SK-N-SH treated with all-trans-retinoic acid at 6 μM for 48 hours (cell line): ENCODE measurements at regions not wholly inside any gene's neighbourhood (a gene's known extent, or its start where the extent isn't known, plus 50 kb on each side); places are given as distances from the start of the nearest gene placed in this dataset.

Experiments
- ATAC-seq: fragments of 200-7000 bp; cut with Tn5 transposase; 3 replicates; pipeline ENCODE4 v1.9.1; 2020; ENCODE audit warnings: mild to moderate bottlenecking, moderate library complexity
- BACH2 ChIP-seq: fragments of 250-450 bp; sonication (Bioruptor Pico); IDR thresholded peaks from 2 replicates; pipeline ENCODE4 v1.9.0; 2021; ENCODE audit warnings: mild to moderate bottlenecking, borderline replicate concordance
- ESRRG ChIP-seq: fragments of 250-450 bp; sonication (Bioruptor Pico); IDR thresholded peaks from 2 replicates; pipeline ENCODE4 v1.6.1; 2021; ENCODE audit warnings: mild to moderate bottlenecking
- ISL1 ChIP-seq: fragments of 250-450 bp; sonication (Bioruptor Pico); IDR thresholded peaks from 2 replicates; pipeline ENCODE4 v2.1.2; 2022; ENCODE audit warnings: mild to moderate bottlenecking, moderate library complexity
- PPARA ChIP-seq: fragments of 250-450 bp; sonication (Bioruptor Pico); IDR thresholded peaks from 2 replicates; pipeline ENCODE4 v1.5.0; 2020; ENCODE audit warnings: mild to moderate bottlenecking, borderline replicate concordance
- RARB ChIP-seq: fragments of 250-450 bp; sonication (Bioruptor Pico); IDR thresholded peaks from 2 replicates; pipeline ENCODE4 v1.8.0; 2021; ENCODE audit warnings: mild to moderate bottlenecking, moderate library complexity
- ZFP30 ChIP-seq: fragments of 450-650 bp; formaldehyde crosslinking; IDR thresholded peaks from 2 replicates; pipeline ENCODE4 v1.5.0; 2022; ENCODE audit warnings: mild to moderate bottlenecking, moderate library complexity
- ZNF565 ChIP-seq: fragments of 450-650 bp; formaldehyde crosslinking; conservative IDR thresholded peaks from 2 replicates; pipeline ENCODE4 v1.5.0; 2020; ENCODE audit warnings: low read depth, mild to moderate bottlenecking, moderate library complexity

DNA sequence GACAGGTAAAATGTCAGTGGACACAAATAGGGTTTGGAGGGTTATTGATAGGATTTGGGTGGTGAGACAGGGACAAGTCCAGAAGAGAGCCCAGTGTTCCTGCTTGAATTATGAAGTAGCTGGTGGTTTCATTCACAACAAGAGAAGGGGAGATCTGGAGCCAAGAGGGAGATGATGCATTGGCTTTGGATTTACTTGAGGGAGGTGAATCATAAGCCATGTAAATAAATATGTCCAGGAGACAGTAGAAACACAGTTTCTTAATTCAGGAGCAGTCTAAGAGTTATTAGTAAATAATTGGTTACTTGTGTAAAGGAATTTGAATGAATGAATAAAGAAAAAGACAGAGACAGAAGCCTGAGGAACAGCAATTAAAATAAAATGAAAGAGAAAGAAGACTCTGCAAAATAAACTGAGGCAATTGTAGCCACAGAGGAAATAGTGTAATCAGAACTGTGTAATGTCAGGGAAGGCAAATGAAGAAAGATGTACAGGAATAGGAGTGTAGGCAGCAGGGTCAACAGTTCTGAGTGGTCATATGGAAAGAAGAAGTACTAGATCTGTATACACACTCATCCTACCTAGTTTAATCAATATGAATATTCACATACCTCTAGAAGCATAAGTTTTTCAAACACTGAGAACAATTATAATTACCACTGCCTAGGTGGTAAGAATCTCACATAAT lies 50.2 kb upstream of the CXCL8 start:
- TF ChIP-seq PPARA (CRISPR knock-in tag) (no peak), BACH2 (CRISPR knock-in tag) (no peak), ESRRG (CRISPR knock-in tag) (no peak), ZFP30 (CRISPR knock-in tag) (no peak), ZNF565 (CRISPR knock-in tag) (no peak), ISL1 (CRISPR knock-in tag) (no peak), RARB (CRISPR knock-in tag) (no peak)
- peak; percentile 11; the same call in 1 of the 3 replicates for ATAC-seq
